Muscle of arm (tissue), 1 donor: ENCODE measurements at regions not wholly inside any gene's neighbourhood (a gene's known extent, or its start where the extent isn't known, plus 50 kb on each side); places are given as distances from the start of the nearest gene placed in this dataset.
"Not testable (repeated sequence)": the region's sequence is repeated elsewhere in the genome, so short reads cannot be mapped to it uniquely, and the experiment has no call there.

Experiments used
- DNase-seq: peaks from one replicate; pipeline ENCODE4 v3.0.0-alpha.2; 2013

GRCh38 chr1:146510248-146510983 is 281.6 kb upstream of the NOTCH2NLA start:
- not testable (repeated sequence) for DNase-seq

DNA sequence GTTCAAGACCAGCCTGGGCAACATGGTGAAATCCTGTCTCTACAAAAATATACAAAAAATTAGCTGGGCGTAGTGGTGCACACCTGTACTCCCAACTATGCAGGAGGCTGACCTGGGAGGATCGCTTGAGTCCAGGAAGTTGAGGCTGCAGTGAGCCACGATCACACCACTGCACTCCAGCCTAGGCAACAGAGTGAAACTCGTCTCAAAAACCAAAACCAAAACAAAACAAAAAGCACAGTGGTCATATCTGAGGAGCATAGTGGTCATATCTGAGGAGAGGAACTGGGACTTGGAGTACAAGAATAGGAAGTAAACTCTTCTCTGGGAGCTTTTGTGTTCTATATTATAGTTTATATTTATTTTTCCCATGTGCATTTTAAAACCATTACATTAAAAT is 275.3 kb upstream of the NOTCH2NLA start:
- not testable (repeated sequence) for DNase-seq

- not testable (repeated sequence) for DNase-seq
Observed at GRCh38 chr1:146487555-146487954, 258.7 kb upstream of the NOTCH2NLA start.

- not testable (repeated sequence) for DNase-seq
Observed at GRCh38 chr1:146487155-146487554, 258.3 kb upstream of the NOTCH2NLA start.

GRCh38 chr1:146486300-146487014 is 257.6 kb upstream of the NOTCH2NLA start:
- DNase-seq: peak; percentile 35

DNA sequence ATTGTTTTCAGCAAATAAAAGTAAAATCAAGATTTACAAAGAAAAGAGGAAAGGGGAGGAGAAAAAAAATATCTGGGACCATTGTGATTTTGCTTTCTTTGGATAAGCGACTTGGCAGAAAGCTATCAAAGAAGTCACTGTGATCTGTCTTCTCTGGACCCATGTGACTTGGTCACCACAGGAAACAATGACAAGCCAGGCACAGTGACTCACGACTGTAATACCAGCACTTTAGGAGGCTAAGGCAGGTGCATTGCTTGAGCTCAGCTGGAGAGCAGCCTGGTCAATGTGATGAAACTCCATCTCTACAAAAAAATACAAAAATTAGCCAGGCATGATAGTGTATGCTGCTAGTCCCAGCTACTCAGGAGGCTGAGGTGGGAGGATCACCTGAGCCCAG is 255.4 kb upstream of the NOTCH2NLA start:
- DNase-seq: not testable (repeated sequence)

- not testable (repeated sequence) for DNase-seq
Observed at GRCh38 chr1:146479188-146479587, 250.4 kb upstream of the NOTCH2NLA start.

DNA sequence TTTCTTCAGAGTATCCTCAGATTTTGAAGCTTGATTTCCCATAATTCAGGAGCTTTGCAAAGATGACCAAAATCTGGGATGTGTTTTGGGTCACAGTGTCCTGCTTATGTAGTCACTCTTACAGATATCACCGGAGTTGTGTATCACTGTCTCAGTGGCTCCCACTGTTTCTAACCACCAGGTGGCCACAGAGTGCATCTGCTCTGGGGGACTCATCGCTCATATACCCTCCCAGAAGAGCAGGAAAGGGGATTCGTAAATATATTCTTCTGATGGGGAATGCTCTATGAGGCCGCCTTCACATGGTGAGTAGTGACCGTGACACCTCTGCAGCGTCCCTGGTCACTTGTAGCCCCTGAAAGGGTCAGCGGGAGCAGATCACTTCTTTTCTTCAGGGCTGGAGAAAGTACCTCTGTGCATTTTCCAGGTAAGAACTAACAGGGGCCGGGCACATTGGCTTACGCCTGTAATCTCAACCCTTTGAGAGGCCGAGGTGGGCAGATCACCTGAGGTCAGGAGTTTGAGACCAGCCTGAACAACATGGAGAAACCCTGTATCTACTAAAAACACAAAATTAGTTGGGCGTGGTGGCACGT is 249.4 kb upstream of the NOTCH2NLA start:
- DNase-seq: peak; percentile 10

- not testable (repeated sequence) for DNase-seq
Observed at GRCh38 chr1:146475086-146475485, 246.3 kb upstream of the NOTCH2NLA start.

DNA sequence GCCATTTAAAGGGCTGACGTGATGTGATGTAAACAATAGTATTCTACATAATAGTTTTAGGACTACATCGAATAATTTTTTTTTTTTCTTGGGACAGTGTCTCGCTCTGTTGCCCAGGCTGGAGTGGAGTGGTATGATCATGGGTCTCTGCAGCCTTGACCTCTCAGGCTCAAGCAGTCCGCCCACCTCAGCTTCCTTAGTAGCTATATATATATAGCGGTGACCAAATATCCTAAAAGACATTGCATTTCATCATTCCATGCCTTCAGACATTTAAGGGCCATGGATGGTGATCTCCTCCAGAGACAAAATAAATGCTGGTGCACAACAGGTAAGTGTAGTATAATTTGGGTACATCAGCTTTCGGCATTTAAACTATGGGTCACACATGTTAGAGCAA is 245.4 kb upstream of the NOTCH2NLA start:
- DNase-seq: not testable (repeated sequence)

GRCh38 chr1:146472192-146472861 is 243.5 kb upstream of the NOTCH2NLA start:
- peak; percentile 72 for DNase-seq

GRCh38 chr1:146459939-146460338 is 231.1 kb upstream of the NOTCH2NLA start:
- not testable (repeated sequence) for DNase-seq

DNA sequence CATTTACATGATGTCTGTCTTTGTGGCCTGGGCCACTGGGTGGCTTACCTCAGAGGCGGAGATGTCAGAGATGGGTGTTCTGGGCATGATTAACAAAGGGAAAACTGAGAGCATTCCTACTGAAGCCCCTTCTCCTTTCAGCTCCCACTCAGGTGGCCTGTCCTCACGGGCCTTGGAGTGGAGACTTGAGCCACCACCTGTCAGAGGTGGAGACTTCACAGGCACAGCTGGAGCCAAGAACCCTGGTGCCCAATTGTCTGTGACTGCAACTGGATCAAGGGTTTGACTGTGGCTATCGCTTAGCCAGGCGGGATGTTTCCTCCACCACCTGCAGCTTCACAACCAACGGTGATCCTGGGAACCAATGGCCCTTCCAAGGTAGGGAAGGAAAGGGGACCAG is 230.5 kb upstream of the NOTCH2NLA start:
- not testable (repeated sequence) for DNase-seq

- not testable (repeated sequence) for DNase-seq
Observed at GRCh38 chr1:146448877-146449246, 220.0 kb upstream of the NOTCH2NLA start.

GRCh38 chr1:146448212-146448876 is 219.5 kb upstream of the NOTCH2NLA start:
- not testable (repeated sequence) for DNase-seq

DNA sequence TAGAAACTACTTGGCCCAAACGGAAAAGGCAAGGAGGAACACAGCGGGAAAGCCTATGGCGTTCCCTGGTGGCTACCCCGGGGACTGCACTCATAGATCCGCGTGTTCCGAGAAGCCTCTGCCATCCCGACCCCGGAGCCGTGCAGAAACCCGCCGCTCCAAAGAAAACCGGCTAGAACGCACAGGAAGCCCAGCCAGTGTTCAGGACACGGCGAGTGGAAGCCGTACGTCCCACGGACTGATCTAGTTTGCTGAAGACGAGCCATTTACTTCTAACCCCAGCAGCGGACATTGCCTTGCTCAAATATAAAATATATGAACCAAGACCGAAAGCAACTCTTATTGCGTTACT is 215.0 kb upstream of the NOTCH2NLA start:
- DNase-seq: peak; percentile 15

DNA sequence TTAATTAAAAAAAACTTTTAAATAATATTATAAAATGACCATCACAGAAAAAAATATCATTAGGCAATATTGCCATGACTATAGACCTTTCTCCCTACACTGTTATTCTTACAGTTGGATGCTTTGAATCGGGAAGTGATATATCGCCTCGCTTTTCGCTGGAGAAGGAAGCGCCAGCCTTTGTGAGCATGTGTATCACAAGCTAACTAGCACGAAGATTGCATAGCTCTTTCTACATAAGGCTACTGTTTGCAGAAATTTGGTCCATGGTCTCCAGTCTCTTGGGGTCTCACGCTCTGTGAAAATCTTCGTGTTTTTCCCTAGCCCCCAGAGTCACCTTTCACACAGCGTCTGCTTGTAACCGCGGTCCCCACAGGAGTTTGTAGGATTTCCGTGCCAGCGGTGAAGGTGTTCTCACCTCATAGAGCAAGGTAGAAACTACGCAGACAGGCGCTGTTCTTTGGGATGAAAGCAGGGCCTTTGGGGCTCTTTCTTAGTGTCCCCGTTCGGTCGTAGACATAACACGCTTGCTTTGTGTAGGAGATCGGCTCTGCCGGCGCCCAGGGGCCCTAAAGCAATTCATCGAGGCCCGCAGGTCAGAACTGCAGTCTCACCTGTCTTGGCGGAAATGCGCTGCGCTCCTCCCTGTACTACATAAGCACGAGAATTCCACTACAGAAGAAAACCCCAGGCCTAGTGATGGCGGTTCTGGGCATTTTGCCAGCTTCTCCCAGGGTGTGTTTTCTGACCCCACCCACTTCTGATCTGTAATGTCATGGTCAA is 214.5 kb upstream of the NOTCH2NLA start:
- peak; percentile 2 for DNase-seq

- DNase-seq: not testable (repeated sequence)
Observed at GRCh38 chr1:146438543-146438942, 209.7 kb upstream of the NOTCH2NLA start.

GRCh38 chr1:146416642-146417041 is 187.8 kb upstream of the NOTCH2NLA start:
- DNase-seq: not testable (repeated sequence)

GRCh38 chr1:146415017-146415416 is 186.2 kb upstream of the NOTCH2NLA start:
- DNase-seq: not testable (repeated sequence)

- DNase-seq: peak; percentile 16
Observed at GRCh38 chr1:146413911-146414310, 185.1 kb upstream of the NOTCH2NLA start.
